HG03196 (cell line): ENCODE measurements at regions not wholly inside any gene's neighbourhood (a gene's known extent, or its start where the extent isn't known, plus 50 kb on each side); places are given as distances from the start of the nearest gene placed in this dataset.
"Not testable (repeated sequence)": the region's sequence is repeated elsewhere in the genome, so short reads cannot be mapped to it uniquely, and the experiment has no call there.

Experiments
- ATAC-seq: cut with Tn5 transposase; IDR thresholded peaks from one replicate; pipeline ENCODE4 v1.9.1; 2021; ENCODE audit not compliant: unreplicated experiment

DNA sequence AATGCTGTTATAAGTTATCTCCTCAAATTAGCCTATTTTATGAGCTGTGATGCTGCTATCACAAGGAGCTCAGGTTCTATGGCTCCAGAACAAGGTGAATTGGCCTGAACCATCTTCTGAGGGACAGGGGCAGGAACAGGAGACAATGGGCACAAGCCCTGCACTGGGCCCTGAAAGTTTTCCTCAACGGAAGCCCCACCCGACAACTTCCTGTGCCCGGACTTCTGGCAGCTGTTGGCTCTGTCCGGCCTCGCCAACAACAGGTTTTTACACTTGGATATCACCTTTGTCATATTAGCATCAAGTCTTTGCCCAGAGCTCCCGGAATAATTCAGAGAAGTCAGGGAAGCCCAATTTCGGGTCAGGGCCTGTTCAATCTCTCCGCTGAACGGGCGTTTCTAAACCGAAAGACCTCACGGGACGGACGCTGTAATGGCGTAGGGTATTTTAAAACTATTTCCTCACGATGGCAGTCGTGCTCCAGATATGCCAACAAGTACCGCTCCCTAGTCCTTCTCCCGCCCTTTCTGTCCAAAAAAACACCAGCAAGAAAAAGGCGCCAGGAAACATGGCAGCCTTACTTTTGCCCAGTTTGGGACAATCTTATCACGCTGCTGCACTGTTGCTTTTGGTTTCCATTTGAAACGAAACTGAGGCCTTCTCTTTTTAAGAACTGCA lies 201.0 kb upstream of the STK26 start:
- no peak for ATAC-seq

GRCh38 chrX:131826572-131826971 lies 196.5 kb upstream of the STK26 start:
- no peak for ATAC-seq

DNA sequence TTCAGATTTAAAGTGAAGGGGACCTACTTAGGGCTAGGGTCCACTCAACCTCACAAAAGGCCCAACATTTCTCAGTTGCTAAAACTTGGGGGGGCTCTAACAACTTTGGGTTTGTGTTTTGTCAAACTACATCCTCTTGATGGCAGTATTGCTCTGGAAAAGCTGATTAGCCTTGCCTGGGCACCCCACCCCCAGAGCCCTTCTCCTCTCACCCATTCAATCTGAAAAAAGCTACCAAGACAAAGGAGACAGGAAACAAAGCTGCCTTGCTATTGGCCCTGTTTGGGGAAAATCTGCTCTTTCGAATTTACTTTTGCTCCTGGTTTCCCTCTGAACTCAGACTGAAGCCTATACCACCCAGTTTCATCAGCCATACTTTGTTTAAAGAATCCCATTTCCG lies 195.2 kb upstream of the STK26 start:
- ATAC-seq, result peak; percentile 50

- no peak for ATAC-seq
Observed at GRCh38 chrX:131828482-131828881, 194.6 kb upstream of the STK26 start.

DNA sequence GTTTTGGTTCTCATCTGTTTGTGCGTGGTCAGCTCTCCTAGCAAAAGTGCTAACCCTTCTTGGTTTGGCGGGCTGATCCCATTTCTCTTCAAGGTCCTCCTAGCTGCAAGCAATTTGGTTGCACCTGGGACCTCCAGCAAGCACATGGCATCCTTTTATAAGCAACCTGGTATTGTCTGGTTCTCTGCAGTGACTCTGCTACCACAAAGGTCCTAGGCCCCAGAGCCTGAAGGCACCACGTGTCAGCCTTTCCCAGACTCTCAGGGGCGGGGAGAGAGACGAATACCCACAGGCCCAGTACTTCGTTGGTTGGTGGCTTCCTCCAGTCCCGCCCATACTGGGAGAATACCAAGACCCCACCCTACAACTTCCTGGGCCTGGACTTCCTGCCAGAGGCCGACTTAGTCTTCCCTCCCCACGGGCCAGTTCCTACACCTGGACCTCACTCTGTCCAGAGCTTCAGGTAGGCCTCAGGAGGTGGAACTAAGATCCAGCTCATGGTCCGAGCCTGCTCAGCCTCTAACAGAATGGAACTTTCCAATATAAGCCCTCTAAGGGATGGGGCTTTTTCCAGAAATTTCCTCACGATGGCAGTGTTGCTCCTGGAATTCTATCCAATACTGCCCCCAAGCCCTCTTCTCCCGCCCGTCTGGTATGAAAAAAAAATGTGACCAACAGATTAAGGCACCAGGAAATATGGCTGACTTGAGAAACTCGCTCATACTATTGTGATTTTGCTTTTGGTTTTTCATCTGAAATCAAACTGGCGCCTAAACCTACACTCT lies 192.5 kb upstream of the STK26 start:
- ATAC-seq, result peak; percentile 77

- ATAC-seq, result no peak
Observed at GRCh38 chrX:131831185-131831520, 191.9 kb upstream of the STK26 start.

DNA sequence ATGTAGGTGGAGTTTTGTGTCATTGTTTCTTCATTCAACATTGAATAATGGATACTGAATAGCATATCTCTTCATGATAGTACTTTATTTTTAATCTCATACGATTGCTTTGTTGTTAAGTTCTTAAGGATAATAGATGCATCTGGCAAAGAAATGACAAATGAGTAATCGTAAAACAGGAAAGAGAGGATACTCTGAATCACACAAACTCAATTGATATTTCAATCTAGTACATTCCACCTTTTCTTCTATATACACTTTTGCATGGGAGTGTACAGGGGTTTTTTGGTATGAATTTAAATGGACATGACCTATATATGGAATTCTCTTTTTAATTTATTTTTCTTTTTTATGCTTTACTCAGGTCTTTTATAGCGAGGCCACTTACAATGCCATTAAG lies 186.9 kb upstream of the STK26 start:
- ATAC-seq, result no peak

- no peak for ATAC-seq
Observed at GRCh38 chrX:131837325-131837724, 185.8 kb upstream of the STK26 start.

DNA sequence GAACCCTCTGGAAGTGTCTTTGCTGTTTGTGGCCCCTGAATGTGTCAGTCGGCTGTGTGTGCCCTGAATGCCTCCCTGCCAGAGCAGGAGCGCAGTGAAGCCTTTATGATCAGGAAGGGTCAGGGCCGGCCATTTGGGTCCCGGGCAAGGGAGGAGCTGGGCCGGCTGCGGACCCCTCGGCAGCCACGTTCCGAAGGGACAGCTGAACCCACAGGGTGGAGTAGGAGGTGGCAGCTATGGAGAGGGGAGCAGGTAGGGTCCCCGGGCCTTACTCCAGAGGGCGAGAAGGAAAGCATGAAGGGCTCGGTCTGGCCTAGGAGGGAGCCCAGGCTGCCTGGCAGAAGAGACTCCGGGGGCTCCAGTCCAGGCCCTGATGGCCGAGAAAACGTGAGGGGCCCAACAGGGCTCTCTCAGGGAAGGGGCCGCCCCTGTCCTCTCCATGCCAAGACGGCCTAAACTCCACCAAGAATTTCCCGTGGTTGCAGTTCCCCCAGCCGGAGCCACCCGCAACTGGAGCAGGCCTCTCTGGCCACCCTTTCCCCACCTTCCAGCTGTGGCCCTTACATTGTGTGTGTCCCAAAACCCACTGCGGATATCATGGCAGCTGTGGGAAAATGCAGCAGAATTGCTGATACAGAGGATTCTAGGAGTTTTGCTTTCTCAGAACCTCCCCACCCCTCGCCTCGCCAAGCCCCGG lies 182.2 kb upstream of the STK26 start:
- no peak for ATAC-seq

DNA sequence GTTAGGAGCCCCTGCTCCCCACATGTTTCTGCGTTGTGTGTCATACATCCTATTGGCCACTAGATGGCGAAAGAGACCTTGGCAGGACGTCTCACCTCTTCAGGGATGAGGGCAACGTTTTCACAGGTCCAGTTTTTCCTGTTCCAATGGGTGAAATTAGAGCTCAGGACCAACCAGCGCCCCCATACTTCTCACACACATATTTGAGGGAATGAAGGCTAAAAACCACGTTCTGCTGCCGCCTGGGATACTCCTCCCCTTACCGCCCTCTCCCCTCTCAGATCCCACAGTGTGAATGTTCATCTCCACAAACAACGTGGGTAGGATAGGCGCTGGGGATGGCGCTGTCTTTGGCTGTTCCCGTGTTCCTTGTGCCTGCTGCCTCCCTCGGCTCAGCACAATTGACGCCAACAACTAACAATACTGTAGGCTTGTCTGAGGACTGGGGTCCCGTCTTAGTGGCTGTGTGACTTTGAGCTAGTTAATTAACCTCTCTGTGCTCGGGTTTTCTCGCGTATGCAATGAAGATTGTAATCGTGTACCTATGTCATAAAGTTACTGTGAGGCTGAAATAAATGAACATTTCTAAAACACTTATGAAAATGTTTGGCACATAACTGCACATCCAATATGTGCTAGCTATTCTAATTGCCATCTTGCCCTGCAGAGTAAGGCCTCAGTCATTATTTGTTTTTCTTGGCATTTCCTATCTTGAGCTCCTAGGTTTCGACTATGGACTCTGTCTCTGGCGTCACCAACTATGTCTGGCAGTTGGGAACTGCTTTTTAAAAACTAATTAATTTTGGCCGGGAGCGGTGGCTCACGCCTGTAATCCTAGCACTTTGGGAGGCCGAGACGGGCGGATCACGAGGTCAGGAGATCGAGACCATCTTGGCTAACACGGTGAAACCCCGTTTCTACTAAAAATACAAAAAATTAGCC lies 181.3 kb upstream of the STK26 start:
- peak; percentile 80 for ATAC-seq

GRCh38 chrX:131843987-131844386 lies 179.1 kb upstream of the STK26 start:
- ATAC-seq, result no peak

GRCh38 chrX:131845201-131845600 lies 177.9 kb upstream of the STK26 start:
- no peak for ATAC-seq

- ATAC-seq, result no peak
Observed at GRCh38 chrX:131845771-131846170, 177.3 kb upstream of the STK26 start.

- not testable (repeated sequence) for ATAC-seq
Observed at GRCh38 chrX:131850964-131851363, 172.1 kb upstream of the STK26 start.

DNA sequence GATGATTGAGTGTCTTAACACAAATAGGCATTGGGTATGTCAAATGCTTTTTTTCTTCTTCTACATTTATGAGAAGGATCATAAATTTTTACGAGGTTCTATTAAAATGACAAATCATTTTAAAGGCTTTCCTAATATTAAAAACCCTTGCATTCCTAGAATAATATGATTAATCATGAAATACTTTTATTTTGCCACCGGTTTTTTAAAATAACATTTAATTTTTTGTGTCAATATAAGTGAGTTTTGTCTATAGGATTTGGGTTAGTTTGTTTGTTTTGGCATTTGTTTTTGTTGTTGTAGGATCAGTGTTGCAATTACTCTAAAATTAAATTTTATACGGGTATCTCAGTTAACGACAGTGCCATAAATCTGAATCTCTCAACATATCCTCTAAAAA lies 169.7 kb upstream of the STK26 start:
- ATAC-seq, result no peak

GRCh38 chrX:131854581-131854980 lies 168.5 kb upstream of the STK26 start:
- no peak for ATAC-seq

DNA sequence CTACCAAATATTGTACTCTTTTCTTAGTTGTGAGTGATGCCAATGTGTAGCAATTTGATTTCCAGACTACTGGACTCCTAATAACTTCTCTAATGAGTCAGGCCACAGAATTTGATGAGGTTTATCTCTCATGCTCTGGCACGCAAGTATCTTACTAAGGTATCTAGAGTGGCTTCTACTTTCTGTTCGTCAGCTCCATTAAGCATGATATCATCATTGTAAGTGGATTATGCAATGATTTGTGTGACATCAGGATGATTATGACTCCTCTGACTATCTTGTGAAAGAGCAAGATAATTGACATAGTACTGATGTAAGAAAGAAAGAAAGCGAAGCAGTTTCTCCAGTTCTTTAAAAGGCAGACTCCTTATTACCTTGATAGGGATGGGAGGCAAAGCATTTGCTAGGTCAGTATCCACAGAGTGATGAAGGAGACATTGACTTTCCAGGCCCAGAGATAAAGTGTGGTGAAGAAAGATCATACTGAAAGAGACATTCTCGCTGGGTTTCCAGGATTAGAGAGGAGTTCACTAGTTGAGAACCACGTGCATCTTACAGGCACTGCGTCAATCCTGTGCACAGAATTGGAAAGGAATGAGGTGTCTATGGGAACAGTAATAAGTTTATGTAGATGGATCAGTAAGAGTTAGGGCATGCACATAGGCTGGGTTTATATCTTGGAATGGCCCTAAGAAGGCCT lies 161.9 kb upstream of the STK26 start:
- no peak for ATAC-seq

DNA sequence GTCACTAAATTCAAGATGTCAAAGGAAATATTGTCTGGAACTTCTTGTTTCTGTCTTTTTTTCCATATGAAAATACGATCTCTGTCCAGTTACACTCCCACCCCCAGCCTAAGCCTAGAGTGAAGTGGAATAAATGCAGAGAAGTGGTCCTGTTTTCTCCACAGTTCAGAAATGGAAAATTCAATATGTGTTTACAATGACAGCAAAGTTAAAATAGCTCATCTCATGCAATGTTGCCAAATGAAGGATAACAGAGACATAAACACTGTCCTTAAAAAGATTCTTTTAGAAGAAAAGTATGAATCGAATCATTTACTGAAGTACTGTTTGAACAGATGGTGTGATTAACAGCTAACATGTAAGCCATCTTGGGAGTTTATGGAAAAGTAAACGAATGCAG lies 160.8 kb upstream of the STK26 start:
- no peak for ATAC-seq

DNA sequence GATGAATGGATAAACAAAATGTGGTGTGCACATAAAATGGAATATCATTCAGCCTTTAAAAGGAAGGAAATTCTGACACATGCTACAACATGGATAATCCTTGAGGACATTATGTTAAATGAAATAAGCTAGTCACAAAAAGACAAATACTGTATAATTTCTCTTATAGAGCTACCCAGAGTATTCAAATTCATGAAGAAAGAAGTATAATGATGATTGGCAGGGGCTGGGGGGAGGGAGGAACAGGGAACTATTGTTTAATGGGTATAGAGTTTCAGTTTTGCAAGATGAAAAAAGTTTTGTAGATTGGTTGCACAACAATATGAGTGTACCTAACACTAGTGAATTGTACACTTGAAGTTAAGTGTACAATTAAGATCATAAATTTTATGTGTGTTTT lies 153.9 kb upstream of the STK26 start:
- ATAC-seq, result no peak

DNA sequence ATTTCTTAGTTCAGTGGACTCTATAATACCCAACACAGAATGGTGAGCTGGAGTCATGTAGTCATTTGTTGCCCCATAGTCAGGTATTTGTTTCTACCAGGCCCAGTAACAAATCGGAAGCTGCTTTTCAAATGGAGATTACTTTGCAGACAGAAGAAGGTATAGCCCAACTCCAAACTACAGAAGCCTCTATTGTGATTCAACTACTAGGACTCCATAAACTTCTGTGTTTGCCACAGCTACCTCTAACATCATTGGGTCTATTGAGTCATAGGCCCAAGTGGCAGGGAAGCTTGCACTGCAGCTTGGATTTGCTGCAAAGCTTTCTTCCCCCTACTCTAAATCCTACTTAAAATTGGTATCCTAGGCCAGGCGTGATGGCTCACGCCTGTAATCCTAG lies 148.8 kb upstream of the STK26 start:
- no peak for ATAC-seq
